ENCODE measurements at regions not wholly inside any gene's neighbourhood (a gene's known extent, or its start where the extent isn't known, plus 50 kb on each side); places are given as distances from the start of the nearest gene placed in this dataset.

GRCh38 chr18:72407048-72407447 lies 137.1 kb downstream of the CBLN2 start:
- intact Hi-C loops (cut with DNase I) = no loop called here
- Histone ChIP-seq H3K27me3 (ENCODE audit: low read depth) (no peaks in the 10 kb centered on the region), H3K4me3 (no peak overlapping the region), H3K27ac (no peak overlapping the region), H3K9me3 (no peaks in the 10 kb centered on the region), H3K36me3 (no peaks in the 10 kb centered on the region), H3K4me1 (no peaks in the 10 kb centered on the region)
- no peak for TF ChIP-seq CTCF (IDR thresholded peaks at IDR 0.05)
- DNase-seq (no peak), ATAC-seq (no peak)

GRCh38 chr18:72391951-72392350 lies 152.2 kb downstream of the CBLN2 start:
- H3K36me3 ChIP-seq = no peaks in the 10 kb centered on the region
- intact Hi-C loops (cut with DNase I) = no loop called here
- H3K4me3 ChIP-seq = no peak overlapping the region
- DNase-seq (no peak), ATAC-seq (no peak)
- no peaks in the 10 kb centered on the region for H3K4me1 ChIP-seq
- H3K27me3 ChIP-seq (ENCODE audit: low read depth) = no peaks in the 10 kb centered on the region
- H3K27ac ChIP-seq = no peak overlapping the region
- no peaks in the 10 kb centered on the region for H3K9me3 ChIP-seq
- TF ChIP-seq CTCF (IDR thresholded peaks at IDR 0.05) = no peak

GRCh38 chr18:72391427-72391826 lies 152.7 kb downstream of the CBLN2 start:
- no peaks in the 10 kb centered on the region for H3K27me3 ChIP-seq (ENCODE audit: low read depth)
- no peak overlapping the region for H3K4me3 ChIP-seq
- H3K9me3 ChIP-seq = no peaks in the 10 kb centered on the region
- no peaks in the 10 kb centered on the region for H3K4me1 ChIP-seq
- DNase-seq = no peak
- no peak overlapping the region for H3K27ac ChIP-seq
- intact Hi-C loops (cut with DNase I) = no loop called here
- no peak for ATAC-seq
- TF ChIP-seq CTCF (IDR thresholded peaks at IDR 0.05) = no peak
- no peaks in the 10 kb centered on the region for H3K36me3 ChIP-seq

- no peak overlapping the region for H3K4me3 ChIP-seq
- no peaks in the 10 kb centered on the region for H3K27me3 ChIP-seq (ENCODE audit: low read depth)
- no peak overlapping the region for H3K27ac ChIP-seq
- TF ChIP-seq CTCF (IDR thresholded peaks at IDR 0.05) = no peak
- no peaks in the 10 kb centered on the region for H3K36me3 ChIP-seq
- H3K9me3 ChIP-seq = no peaks in the 10 kb centered on the region
- no peaks in the 10 kb centered on the region for H3K4me1 ChIP-seq
- intact Hi-C loops (cut with DNase I) = no loop called here
- no peak for ATAC-seq
- DNase-seq = no peak
Observed at GRCh38 chr18:72378016-72378415, 166.1 kb downstream of the CBLN2 start.

- ATAC-seq = no peak
- intact Hi-C loops (cut with DNase I) = no loop called here
- H3K9me3 ChIP-seq = no peaks in the 10 kb centered on the region
- no peaks in the 10 kb centered on the region for H3K27me3 ChIP-seq (ENCODE audit: low read depth)
- H3K4me3 ChIP-seq = no peak overlapping the region
- DNase-seq = no peak
- H3K36me3 ChIP-seq = no peaks in the 10 kb centered on the region
- TF ChIP-seq CTCF (IDR thresholded peaks at IDR 0.05) = no peak
- H3K27ac ChIP-seq = no peak overlapping the region
- H3K4me1 ChIP-seq = no peaks in the 10 kb centered on the region
Observed at GRCh38 chr18:72376256-72376655, 167.9 kb downstream of the CBLN2 start.

GRCh38 chr18:72375618-72376017 lies 168.5 kb downstream of the CBLN2 start:
- no peak for TF ChIP-seq CTCF (IDR thresholded peaks at IDR 0.05)
- ATAC-seq = no peak

More at GRCh38 chr18:72375618-72376017, 168.5 kb downstream of the CBLN2 start:
- no peak for DNase-seq
- no peaks in the 10 kb centered on the region for H3K36me3 ChIP-seq
- no peak overlapping the region for H3K4me3 ChIP-seq
- no peak overlapping the region for H3K27ac ChIP-seq
- intact Hi-C loops (cut with DNase I) = no loop called here
- no peaks in the 10 kb centered on the region for H3K4me1 ChIP-seq
- H3K9me3 ChIP-seq = no peaks in the 10 kb centered on the region
- H3K27me3 ChIP-seq (ENCODE audit: low read depth) = no peaks in the 10 kb centered on the region

All from lower lobe of right lung (tissue), 2 donors.